ENCODE measurements at regions not wholly inside any gene's neighbourhood (a gene's known extent, or its start where the extent isn't known, plus 50 kb on each side); places are given as distances from the start of the nearest gene placed in this dataset.

DNA sequence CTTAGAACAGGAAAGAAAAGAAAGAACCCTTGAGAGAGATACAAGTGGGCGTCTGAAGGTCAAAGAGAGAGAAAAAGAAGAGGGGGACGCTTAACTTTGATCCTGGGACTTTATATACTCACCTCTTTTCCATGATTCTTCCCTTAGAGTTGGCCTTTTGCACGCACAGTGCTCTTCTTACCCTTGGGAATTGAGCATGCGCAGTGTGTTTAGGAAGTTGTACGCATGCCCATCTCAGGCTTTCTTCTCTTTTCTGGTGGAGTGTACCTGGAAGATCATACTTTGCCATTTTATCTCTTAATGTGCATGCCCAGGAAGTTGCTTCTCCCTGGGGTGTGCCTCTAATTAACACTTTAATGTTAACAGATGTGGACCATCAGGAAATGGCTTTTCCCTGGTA, 229.6 kb upstream of the ANO3 start:
- H3K9ac ChIP-seq (ENCODE audit: low read depth, low read length), result no peak overlapping the region
- no peak overlapping the region for H3K4me2 ChIP-seq (ENCODE audit: low read length)
- no peaks in the 10 kb centered on the region for H3K4me1 ChIP-seq (ENCODE audit: control insufficient read depth, insufficient read depth, low read length)
- no peaks in the 10 kb centered on the region for H3K9me3 ChIP-seq (replicated peaks; ENCODE audit: low read length)
- H3K36me3 ChIP-seq (ENCODE audit: insufficient read depth, low read length), result no peaks in the 10 kb centered on the region
- no peak overlapping the region for H3K4me3 ChIP-seq (ENCODE audit: low read length)
- H3K27me3 ChIP-seq (ENCODE audit: control insufficient read depth, insufficient read depth, low read length), result no peaks in the 10 kb centered on the region

DNA sequence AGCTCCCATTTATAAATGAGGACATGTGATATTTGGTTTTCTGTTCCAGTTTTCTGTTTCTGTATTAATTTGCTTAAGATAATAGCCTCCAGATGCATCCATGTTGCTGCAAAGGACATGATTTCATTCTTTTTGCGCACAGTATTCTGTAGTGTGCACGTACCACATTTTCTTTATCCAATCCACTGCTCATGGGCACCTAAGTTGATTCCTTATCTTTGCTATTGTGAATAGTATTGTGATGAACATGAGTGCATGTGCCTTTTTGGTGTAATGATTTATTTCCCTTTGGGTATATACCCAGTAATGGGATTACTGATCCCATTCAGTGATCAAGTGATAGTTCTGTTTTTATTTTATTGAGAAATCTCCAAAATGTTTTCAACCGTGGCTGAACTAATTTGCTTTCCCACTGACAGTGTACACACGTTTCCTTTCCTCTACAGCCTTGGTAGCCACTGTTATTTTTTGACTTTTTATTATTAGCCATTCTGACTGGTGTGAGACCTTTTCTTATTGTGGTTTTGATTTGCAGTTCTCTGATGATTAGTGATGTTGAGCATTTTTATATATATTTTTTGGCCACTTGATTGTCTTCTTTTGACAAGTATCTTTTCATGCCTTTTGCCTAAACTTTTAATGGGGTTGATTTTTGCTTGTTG, 226.0 kb upstream of the ANO3 start:
- Histone ChIP-seq H3K4me2 (ENCODE audit: low read length) (no peak overlapping the region), H3K36me3 (ENCODE audit: insufficient read depth, low read length) (no peaks in the 10 kb centered on the region), H3K4me3 (ENCODE audit: low read length) (no peak overlapping the region), H3K9me3 (replicated peaks; ENCODE audit: low read length) (no peaks in the 10 kb centered on the region), H3K9ac (ENCODE audit: low read depth, low read length) (no peak overlapping the region), H3K27me3 (ENCODE audit: control insufficient read depth, insufficient read depth, low read length) (no peaks in the 10 kb centered on the region), H3K4me1 (ENCODE audit: control insufficient read depth, insufficient read depth, low read length) (no peaks in the 10 kb centered on the region)

DNA sequence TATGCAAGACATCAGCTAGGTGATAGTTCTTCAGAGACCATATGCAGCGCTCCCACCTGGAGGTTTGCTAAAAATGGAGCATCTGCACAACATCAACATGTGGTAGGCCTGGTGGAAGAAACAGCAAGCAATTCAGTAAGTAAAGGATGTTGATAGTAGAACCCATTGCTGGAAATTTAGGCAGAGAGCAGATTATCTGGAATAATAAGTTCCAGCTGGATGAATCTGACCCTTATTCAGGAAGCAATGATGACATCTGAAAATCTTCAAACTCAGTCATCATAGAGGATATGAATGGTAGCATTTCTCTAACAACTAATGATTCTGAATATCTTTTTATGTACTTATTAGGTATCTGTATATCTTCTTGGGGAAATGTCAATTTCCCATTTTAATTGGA, 225.2 kb upstream of the ANO3 start:
- Histone ChIP-seq H3K9ac (ENCODE audit: low read depth, low read length) (no peak overlapping the region), H3K9me3 (replicated peaks; ENCODE audit: low read length) (no peaks in the 10 kb centered on the region), H3K36me3 (ENCODE audit: insufficient read depth, low read length) (no peaks in the 10 kb centered on the region), H3K27me3 (ENCODE audit: control insufficient read depth, insufficient read depth, low read length) (no peaks in the 10 kb centered on the region), H3K4me1 (ENCODE audit: control insufficient read depth, insufficient read depth, low read length) (no peaks in the 10 kb centered on the region), H3K4me3 (ENCODE audit: low read length) (no peak overlapping the region), H3K4me2 (ENCODE audit: low read length) (no peak overlapping the region)

DNA sequence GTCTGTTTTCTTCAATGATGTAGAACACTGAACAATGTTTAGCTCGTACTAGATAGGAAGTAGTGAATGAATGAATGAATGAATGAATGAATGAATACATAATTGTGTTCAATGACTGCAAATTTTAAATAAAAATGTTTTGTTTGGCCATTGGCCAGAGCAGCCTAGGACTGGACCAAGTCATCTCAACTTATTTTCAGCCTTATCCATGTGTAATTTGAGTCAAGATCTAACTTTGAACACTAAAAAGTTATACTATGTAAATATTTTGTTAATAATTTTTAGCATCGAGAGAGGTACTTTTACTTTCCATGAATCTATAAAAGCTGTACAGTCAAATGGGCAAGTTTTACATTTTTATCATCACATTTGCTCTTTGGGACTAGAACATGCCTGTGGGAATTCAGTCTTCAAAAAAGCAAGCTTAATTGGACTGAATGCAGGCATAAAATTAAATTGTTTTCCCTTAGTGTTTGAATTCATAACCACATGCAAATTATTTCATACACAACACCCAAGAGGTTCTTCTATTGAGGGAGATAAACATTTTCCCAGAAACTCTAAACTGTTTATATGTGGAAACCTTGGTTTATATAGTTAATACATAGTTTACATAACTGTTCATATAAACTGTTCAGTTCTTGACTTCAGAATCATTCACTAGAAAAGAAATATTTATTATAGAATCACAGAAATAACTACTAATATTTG, 222.1 kb upstream of the ANO3 start:
- H3K9ac ChIP-seq (ENCODE audit: low read depth, low read length), result no peak overlapping the region

DNA sequence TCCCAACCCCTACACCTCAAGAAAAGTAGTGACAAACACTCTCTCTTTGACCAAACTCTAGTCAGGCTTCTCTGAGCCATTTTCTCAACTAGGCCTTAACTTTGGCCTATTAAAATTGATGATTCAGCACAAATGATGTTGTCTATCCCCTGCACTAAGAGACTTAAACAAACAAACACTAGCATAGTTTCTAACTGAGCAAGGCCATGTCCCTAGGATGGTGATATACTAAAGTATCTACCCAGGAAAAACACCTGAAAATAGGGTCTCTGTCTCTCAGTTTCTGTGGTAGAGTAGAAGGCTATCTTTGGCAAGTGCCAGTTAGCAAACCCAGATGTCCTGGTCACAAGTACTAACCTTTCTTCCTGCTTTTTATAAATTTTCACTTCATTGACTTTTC, 219.7 kb upstream of the ANO3 start:
- H3K36me3 ChIP-seq (ENCODE audit: insufficient read depth, low read length), result no peaks in the 10 kb centered on the region
- H3K9me3 ChIP-seq (replicated peaks; ENCODE audit: low read length), result no peaks in the 10 kb centered on the region
- H3K4me1 ChIP-seq (ENCODE audit: control insufficient read depth, insufficient read depth, low read length), result no peaks in the 10 kb centered on the region
- H3K27me3 ChIP-seq (ENCODE audit: control insufficient read depth, insufficient read depth, low read length), result no peaks in the 10 kb centered on the region
- H3K4me3 ChIP-seq (ENCODE audit: low read length), result no peak overlapping the region
- H3K9ac ChIP-seq (ENCODE audit: low read depth, low read length), result no peak overlapping the region
- H3K4me2 ChIP-seq (ENCODE audit: low read length), result no peak overlapping the region

More for the DNA sequence above, 222.1 kb upstream of the ANO3 start:
- no peaks in the 10 kb centered on the region for H3K36me3 ChIP-seq (ENCODE audit: insufficient read depth, low read length)
- H3K4me1 ChIP-seq (ENCODE audit: control insufficient read depth, insufficient read depth, low read length), result no peaks in the 10 kb centered on the region
- H3K4me3 ChIP-seq (ENCODE audit: low read length), result no peak overlapping the region
- H3K27me3 ChIP-seq (ENCODE audit: control insufficient read depth, insufficient read depth, low read length), result no peaks in the 10 kb centered on the region
- no peak overlapping the region for H3K4me2 ChIP-seq (ENCODE audit: low read length)
- H3K9me3 ChIP-seq (replicated peaks; ENCODE audit: low read length), result no peaks in the 10 kb centered on the region

DNA sequence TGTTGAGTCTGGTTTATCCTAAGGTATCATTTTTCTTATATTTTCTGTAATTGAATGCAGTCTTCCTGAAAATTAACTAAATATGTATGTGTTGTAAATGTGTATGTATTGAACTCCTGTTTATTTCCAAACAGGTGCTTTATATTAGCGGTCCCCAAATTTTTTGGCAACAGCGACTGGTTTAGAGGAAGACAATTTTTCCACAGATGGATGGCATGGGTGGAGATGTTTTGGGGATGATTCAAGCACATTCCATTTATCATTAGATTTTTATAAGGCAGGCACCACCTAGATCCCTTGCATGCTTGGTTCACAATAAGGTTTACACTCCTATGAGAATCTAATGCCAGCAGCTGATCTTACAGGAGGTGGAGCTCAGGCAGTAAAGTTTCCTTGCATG, 210.5 kb upstream of the ANO3 start:
- H3K4me1 ChIP-seq (ENCODE audit: control insufficient read depth, insufficient read depth, low read length), result no peaks in the 10 kb centered on the region

DNA sequence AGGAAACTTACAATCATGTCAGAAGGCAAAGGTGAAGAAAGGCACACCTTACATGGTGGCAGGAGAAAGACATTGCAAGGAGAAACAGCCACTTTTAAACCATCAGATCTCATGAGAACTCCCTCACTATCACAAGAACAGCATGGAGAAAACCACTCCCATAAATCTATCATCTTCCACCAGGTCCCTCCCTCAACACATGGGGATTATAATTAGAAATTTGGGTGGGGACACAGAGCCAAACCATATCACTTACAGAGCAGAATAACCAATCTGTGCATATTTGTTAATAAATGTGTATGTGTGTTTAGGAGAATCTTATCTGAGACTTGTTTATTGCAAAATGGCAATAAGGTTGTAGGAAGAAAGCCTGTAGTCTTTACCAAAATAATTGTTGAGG, 205.2 kb upstream of the ANO3 start:
- H3K9me3 ChIP-seq (replicated peaks; ENCODE audit: low read length), result no peaks in the 10 kb centered on the region
- no peaks in the 10 kb centered on the region for H3K27me3 ChIP-seq (ENCODE audit: control insufficient read depth, insufficient read depth, low read length)
- no peak overlapping the region for H3K4me2 ChIP-seq (ENCODE audit: low read length)
- H3K36me3 ChIP-seq (ENCODE audit: insufficient read depth, low read length), result no peaks in the 10 kb centered on the region
- H3K9ac ChIP-seq (ENCODE audit: low read depth, low read length), result no peak overlapping the region
- no peak overlapping the region for H3K4me3 ChIP-seq (ENCODE audit: low read length)
- H3K4me1 ChIP-seq (ENCODE audit: control insufficient read depth, insufficient read depth, low read length), result no peaks in the 10 kb centered on the region

More for the DNA sequence above, 210.5 kb upstream of the ANO3 start:
- no peaks in the 10 kb centered on the region for H3K27me3 ChIP-seq (ENCODE audit: control insufficient read depth, insufficient read depth, low read length)
- no peak overlapping the region for H3K4me3 ChIP-seq (ENCODE audit: low read length)
- no peak overlapping the region for H3K9ac ChIP-seq (ENCODE audit: low read depth, low read length)
- H3K36me3 ChIP-seq (ENCODE audit: insufficient read depth, low read length), result no peaks in the 10 kb centered on the region
- no peaks in the 10 kb centered on the region for H3K9me3 ChIP-seq (replicated peaks; ENCODE audit: low read length)
- no peak overlapping the region for H3K4me2 ChIP-seq (ENCODE audit: low read length)

DNA sequence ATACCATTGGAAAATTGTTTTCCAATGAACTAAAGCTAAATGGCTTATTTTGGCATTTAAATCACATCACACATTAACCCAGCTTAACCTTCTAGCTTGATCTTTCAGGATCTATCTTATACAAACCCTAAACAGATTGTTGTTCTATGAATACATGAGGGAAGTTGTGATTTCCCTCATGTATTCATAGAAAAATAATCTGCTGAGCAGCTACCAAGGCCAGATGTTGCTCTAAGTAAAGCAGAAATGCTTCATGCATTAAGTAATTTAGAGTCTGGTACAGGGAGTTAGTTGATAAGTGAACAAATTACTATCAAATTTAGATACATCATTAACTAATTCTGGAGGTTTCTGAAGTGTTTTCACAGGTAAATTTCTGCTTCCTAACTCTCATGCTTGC, 204.6 kb upstream of the ANO3 start:
- Histone ChIP-seq H3K4me3 (ENCODE audit: low read length) (no peak overlapping the region), H3K36me3 (ENCODE audit: insufficient read depth, low read length) (no peaks in the 10 kb centered on the region), H3K4me1 (ENCODE audit: control insufficient read depth, insufficient read depth, low read length) (no peaks in the 10 kb centered on the region), H3K9me3 (replicated peaks; ENCODE audit: low read length) (no peaks in the 10 kb centered on the region), H3K27me3 (ENCODE audit: control insufficient read depth, insufficient read depth, low read length) (no peaks in the 10 kb centered on the region), H3K9ac (ENCODE audit: low read depth, low read length) (no peak overlapping the region), H3K4me2 (ENCODE audit: low read length) (no peak overlapping the region)

DNA sequence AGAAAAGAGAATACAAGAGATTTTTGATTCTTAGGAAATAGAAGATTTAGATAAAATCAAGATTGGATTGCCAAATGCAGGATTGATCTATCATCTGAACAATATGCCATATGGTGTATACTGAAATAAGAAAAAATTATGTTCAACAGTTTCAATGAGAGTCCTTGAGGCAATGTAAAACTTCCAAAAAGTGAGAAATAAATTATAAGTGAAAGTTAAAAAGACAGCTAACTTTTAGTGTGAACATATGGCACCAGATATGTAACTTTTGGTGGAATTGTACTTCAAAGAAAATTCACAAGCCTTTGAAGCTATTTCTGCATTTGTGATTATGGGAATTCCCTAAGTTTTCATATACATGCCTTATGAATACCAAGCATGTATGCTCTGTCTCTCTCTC, 200.5 kb upstream of the ANO3 start:
- H3K36me3 ChIP-seq (ENCODE audit: insufficient read depth, low read length), result no peaks in the 10 kb centered on the region
- no peak overlapping the region for H3K9ac ChIP-seq (ENCODE audit: low read depth, low read length)
- no peak overlapping the region for H3K4me2 ChIP-seq (ENCODE audit: low read length)
- no peaks in the 10 kb centered on the region for H3K4me1 ChIP-seq (ENCODE audit: control insufficient read depth, insufficient read depth, low read length)
- peaks cover 5% of the 10 kb centered on the region for H3K27me3 ChIP-seq (ENCODE audit: control insufficient read depth, insufficient read depth, low read length)
- no peak overlapping the region for H3K4me3 ChIP-seq (ENCODE audit: low read length)
- H3K9me3 ChIP-seq (replicated peaks; ENCODE audit: low read length), result no peaks in the 10 kb centered on the region

DNA sequence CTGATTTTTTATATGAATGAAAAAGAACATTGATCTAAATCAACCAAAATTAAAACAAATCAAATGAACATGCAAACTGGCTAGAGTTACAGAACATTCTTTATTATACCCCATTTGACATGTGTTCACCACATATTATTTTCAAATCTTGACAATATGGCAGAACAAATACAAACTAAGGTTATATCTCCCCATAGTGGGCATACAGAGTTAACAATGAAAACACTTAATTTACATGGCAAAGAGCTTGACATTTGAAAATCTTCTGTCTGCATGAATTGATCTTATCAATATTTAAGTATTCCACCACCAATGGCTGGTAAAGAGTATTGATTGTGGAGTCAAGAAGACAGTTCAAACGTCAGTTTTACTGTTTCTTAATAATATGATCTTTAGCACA, 197.9 kb upstream of the ANO3 start:
- no peak overlapping the region for H3K9ac ChIP-seq (ENCODE audit: low read depth, low read length)
- H3K4me2 ChIP-seq (ENCODE audit: low read length), result no peak overlapping the region
- H3K4me3 ChIP-seq (ENCODE audit: low read length), result no peak overlapping the region
- H3K9me3 ChIP-seq (replicated peaks; ENCODE audit: low read length), result no peaks in the 10 kb centered on the region
- H3K36me3 ChIP-seq (ENCODE audit: insufficient read depth, low read length), result no peaks in the 10 kb centered on the region
- no peaks in the 10 kb centered on the region for H3K4me1 ChIP-seq (ENCODE audit: control insufficient read depth, insufficient read depth, low read length)
- H3K27me3 ChIP-seq (ENCODE audit: control insufficient read depth, insufficient read depth, low read length), result peaks cover 14% of the 10 kb centered on the region

DNA sequence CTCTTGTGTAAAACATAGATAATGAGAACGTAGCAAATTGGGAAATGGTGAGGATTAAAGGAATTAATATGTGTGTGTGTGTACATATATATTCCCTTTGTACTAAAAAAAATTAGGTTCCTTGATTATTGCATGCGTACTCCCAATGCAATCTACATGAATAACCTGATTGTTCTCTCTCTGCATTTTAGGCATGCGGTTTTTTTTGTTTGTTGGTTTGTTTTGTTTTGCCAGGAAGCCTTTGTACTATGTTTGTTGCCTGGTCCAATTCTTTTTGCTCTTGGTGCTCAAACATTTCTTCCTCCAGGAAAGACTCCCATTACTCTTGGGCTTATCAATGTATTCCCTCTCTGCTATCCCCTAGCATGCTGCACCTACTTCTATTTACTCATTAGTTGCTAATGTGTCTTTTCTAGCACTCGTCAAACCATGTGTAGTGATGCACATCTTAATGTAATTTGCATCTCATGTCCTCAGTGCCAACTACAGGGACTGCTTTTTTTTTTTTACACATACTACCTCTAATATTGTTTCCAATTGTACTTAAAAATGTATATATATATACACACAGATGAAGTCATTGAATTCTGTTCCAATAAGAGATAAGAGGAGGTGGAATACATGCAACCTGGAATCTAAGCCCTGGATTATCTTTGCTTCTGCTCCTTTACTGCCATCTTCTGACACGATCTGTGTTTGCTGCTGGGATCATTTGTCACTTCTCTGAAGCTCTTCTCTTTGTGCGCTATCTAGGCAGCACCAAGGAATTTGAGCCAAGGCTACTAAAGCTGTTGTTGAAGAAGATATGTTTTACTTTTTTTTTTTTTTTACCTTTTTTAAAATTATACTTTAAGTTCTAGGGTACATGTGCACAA, 197.2 kb upstream of the ANO3 start:
- no peaks in the 10 kb centered on the region for H3K4me1 ChIP-seq (ENCODE audit: control insufficient read depth, insufficient read depth, low read length)
- no peak overlapping the region for H3K4me2 ChIP-seq (ENCODE audit: low read length)
- peaks cover 14% of the 10 kb centered on the region for H3K27me3 ChIP-seq (ENCODE audit: control insufficient read depth, insufficient read depth, low read length)
- no peak overlapping the region for H3K9ac ChIP-seq (ENCODE audit: low read depth, low read length)
- no peak overlapping the region for H3K4me3 ChIP-seq (ENCODE audit: low read length)
- H3K9me3 ChIP-seq (replicated peaks; ENCODE audit: low read length), result no peaks in the 10 kb centered on the region
- H3K36me3 ChIP-seq (ENCODE audit: insufficient read depth, low read length), result no peaks in the 10 kb centered on the region
